Gastrocnemius medialis (tissue), 4 donors: ENCODE measurements at regions not wholly inside any gene's neighbourhood (a gene's known extent, or its start where the extent isn't known, plus 50 kb on each side); places are given as distances from the start of the nearest gene placed in this dataset.

ENCODE experiments used
- ATAC-seq, 2 donors: fragments of 150-250 bp; one replicate each; pipeline ENCODE4 v1.9.1; 2016
- DNase-seq, 2 donors: peaks; one replicate each; pipeline ENCODE4 v3.0.0-alpha.2; 2019
- H3K27ac ChIP-seq, 4 donors: fragments of 200-600 bp; sonication (generic); 1 replicate in 1 of 4; 2 replicates in 3 of 4; pipeline ENCODE4 v1.5.1; 2016 to 2018; ENCODE audit warnings: mild to moderate bottlenecking in 2 of 4, moderate library complexity in 1 of 4
- H3K27me3 ChIP-seq, 3 donors: fragments of 200-600 bp; sonication (generic) in 2 of 3; 1 replicate in 1 of 3; 2 replicates in 2 of 3; pipeline versions ENCODE4 v1.5.1 to v1.6.0; 2016 to 2019; ENCODE audit warnings: mild to moderate bottlenecking in 1 of 3, moderate library complexity in 1 of 3
- H3K36me3 ChIP-seq, 2 donors: fragments of 200-600 bp; sonication (generic) in 1 of 2; one replicate each; pipeline ENCODE4 v1.5.1; 2017 to 2018
- H3K4me1 ChIP-seq, 2 donors: fragments of 200-600 bp; sonication (generic) in 1 of 2; one replicate each; pipeline ENCODE4 v1.5.1; 2016 to 2017; ENCODE audit warnings: mild to moderate bottlenecking in 2 of 2
- H3K4me3 ChIP-seq, 4 donors: fragments of 200-600 bp; sonication (generic) in 3 of 4; 1 replicate in 1 of 4; 2 replicates in 3 of 4; pipeline ENCODE4 v1.5.1; 2016 to 2019; ENCODE audit warnings: mild to moderate bottlenecking in 2 of 4
- H3K9me3 ChIP-seq, 3 donors: fragments of 200-600 bp; sonication (generic) in 2 of 3; 1 replicate in 1 of 3; 2 replicates in 2 of 3; pipeline ENCODE4 v1.5.1; 2016 to 2019
- POLR2A ChIP-seq, 2 donors: fragments of 450-650 bp; IDR thresholded peaks; one replicate each; pipeline ENCODE4 v1.6.1; 2017; ENCODE audit warnings: antibody characterized with exemption in 2 of 2, mild to moderate bottlenecking in 2 of 2, moderate library complexity in 2 of 2
- in situ Hi-C, 4 donors: fragments of 200-750 bp; cut with MboI; loops; one replicate each; pipeline versions ENCODE4 v1.15.0 to v1.8.0; 2017; ENCODE audit warnings: low sequenced_read_pairs in 4 of 4
- intact Hi-C: fragments of 100-400 bp; cut with DNase I; formaldehyde crosslinking; loops from one replicate; pipeline ENCODE4 v1.15.1; 2023; ENCODE audit warnings: low total_unique reads
- TF ChIP-seq, protein P1 (sequence below), 5 experiments: fragments of 450-650 bp in 3 of 5; fragments of 200-600 bp in 2 of 5; sonication (generic) in 2 of 5; IDR thresholded peaks in 4 of 5; conservative IDR thresholded peaks in 1 of 5; 1 replicate in 4 of 5; 2 replicates in 1 of 5; pipeline ENCODE4 v1.5.1; 2016 to 2019; ENCODE audit warnings: antibody characterized with exemption in 5 of 5, mild to moderate bottlenecking in 3 of 5, moderate library complexity in 3 of 5

DNA sequence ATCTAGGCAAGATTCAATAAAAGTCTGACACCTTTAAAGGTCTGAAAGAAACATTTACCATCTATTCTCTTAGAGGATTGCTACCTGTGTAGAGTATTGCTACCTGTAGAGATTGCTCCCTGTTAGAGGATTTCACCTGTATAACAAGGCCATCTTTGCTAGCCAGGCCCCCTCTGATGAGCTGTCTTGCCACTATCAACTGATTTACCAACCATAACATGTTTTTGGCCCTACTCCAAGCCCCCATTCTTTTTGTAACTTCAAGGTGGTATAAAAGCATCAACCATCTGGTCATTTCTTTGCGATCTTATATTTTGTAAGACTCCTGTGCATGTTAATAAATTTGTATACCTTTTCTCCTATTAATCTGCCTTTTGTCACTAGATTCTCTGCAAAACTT lies 424.7 kb upstream of the CAMK1G start:
- no peak for TF ChIP-seq POLR2A (IDR thresholded peaks at IDR 0.05)
- TF ChIP-seq, protein P1, sequence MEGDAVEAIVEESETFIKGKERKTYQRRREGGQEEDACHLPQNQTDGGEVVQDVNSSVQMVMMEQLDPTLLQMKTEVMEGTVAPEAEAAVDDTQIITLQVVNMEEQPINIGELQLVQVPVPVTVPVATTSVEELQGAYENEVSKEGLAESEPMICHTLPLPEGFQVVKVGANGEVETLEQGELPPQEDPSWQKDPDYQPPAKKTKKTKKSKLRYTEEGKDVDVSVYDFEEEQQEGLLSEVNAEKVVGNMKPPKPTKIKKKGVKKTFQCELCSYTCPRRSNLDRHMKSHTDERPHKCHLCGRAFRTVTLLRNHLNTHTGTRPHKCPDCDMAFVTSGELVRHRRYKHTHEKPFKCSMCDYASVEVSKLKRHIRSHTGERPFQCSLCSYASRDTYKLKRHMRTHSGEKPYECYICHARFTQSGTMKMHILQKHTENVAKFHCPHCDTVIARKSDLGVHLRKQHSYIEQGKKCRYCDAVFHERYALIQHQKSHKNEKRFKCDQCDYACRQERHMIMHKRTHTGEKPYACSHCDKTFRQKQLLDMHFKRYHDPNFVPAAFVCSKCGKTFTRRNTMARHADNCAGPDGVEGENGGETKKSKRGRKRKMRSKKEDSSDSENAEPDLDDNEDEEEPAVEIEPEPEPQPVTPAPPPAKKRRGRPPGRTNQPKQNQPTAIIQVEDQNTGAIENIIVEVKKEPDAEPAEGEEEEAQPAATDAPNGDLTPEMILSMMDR (IDR thresholded peaks at IDR 0.05 in 4 of 5, conservative IDR thresholded peaks at IDR 0.05 in 1 of 5), result no peak
- in situ Hi-C loops (no loop called here), intact Hi-C loops (no loop called here)
- no peaks in the 10 kb centered on the region for H3K9me3 ChIP-seq
- no peaks in the 10 kb centered on the region for H3K4me1 ChIP-seq
- no peak for ATAC-seq
- no peak overlapping the region for H3K27ac ChIP-seq
- H3K4me3 ChIP-seq, result no peak overlapping the region
- H3K27me3 ChIP-seq, result no peaks in the 10 kb centered on the region
- DNase-seq, result no peak
- H3K36me3 ChIP-seq, result no peaks in the 10 kb centered on the region

DNA sequence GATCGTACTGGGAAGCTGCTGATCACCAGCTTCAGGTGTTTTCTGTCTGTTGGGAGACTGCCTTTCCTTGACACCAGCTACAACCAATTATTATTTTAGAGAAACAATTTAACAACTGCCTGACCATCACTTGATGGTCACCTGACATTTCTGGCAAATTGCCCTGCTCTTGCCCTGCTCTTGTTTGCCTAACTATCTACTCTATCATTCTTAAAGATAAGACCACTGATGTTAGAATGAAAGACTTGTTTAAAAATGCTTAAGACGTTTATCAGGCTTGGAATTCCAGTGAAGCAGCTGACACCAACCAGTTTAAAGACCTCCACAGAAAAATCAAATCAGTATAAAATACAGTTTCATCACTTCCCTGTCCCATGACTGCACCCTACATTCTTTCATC lies 423.3 kb upstream of the CAMK1G start:
- TF ChIP-seq POLR2A (IDR thresholded peaks at IDR 0.05), result no peak
- TF ChIP-seq, protein P1 (IDR thresholded peaks at IDR 0.05 in 4 of 5, conservative IDR thresholded peaks at IDR 0.05 in 1 of 5), result no peak
- Histone ChIP-seq H3K27ac (no peak overlapping the region), H3K36me3 (no peaks in the 10 kb centered on the region), H3K9me3 (no peaks in the 10 kb centered on the region), H3K4me1 (no peaks in the 10 kb centered on the region), H3K27me3 (no peaks in the 10 kb centered on the region), H3K4me3 (no peak overlapping the region)
- DNase-seq, result no peak
- in situ Hi-C loops, result no loop called here
- intact Hi-C loops, result no loop called here
- ATAC-seq, result no peak

DNA sequence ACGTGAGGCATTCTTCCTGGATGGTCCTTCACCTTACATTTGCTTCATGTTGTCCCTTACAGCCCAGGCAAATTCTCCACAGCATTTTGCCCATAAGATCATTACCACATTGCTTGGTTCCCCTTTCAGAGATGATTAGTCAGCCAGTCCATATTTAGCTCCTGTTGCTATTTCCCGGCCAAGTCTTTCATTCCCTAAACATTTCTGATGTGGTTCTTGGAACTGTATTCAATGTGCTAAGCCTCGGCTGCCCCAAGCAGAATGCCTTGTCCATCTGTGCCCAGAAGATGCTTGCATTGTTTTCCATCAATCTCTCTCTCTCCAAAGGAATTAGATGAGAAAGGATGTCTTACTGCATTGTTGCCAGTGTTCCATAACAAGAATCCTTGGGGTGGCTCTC lies 420.9 kb upstream of the CAMK1G start:
- Histone ChIP-seq H3K27ac (no peak overlapping the region), H3K36me3 (no peaks in the 10 kb centered on the region), H3K4me1 (no peaks in the 10 kb centered on the region), H3K27me3 (no peaks in the 10 kb centered on the region), H3K4me3 (no peak overlapping the region), H3K9me3 (no peaks in the 10 kb centered on the region)
- DNase-seq, result no peak
- no peak for ATAC-seq
- TF ChIP-seq, protein P1 (IDR thresholded peaks at IDR 0.05 in 4 of 5, conservative IDR thresholded peaks at IDR 0.05 in 1 of 5), result no peak
- TF ChIP-seq POLR2A (IDR thresholded peaks at IDR 0.05), result no peak
- intact Hi-C loops (no loop called here), in situ Hi-C loops (no loop called here)

DNA sequence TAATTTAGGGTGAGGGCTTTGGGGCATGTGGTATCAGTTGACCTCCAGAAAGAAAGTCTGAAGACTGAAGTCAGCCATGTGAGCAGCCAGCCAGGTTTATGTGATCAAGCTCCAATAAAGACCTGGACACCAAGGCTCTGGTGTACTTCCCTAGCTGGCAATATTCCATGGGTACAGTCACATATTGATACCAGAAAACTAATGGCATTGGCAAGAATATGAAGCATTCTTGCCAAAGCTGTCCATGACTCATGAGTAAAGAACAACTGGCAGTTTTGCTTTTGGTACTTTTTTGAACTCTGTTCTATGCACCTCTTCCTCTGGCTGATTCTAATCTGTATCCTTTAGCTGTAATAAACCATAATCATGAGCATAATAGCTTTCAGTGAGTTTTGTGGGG lies 415.3 kb upstream of the CAMK1G start:
- ATAC-seq (peak in 1 of 2 donors; percentile 23), DNase-seq (no peak)
- no peaks in the 10 kb centered on the region for H3K36me3 ChIP-seq
- no peaks in the 10 kb centered on the region for H3K27me3 ChIP-seq
- H3K4me1 ChIP-seq, result no peaks in the 10 kb centered on the region
- no peak overlapping the region for H3K27ac ChIP-seq
- TF ChIP-seq, protein P1 (IDR thresholded peaks at IDR 0.05 in 4 of 5, conservative IDR thresholded peaks at IDR 0.05 in 1 of 5), result no peak
- TF ChIP-seq POLR2A (IDR thresholded peaks at IDR 0.05), result no peak
- no peaks in the 10 kb centered on the region for H3K9me3 ChIP-seq
- in situ Hi-C loops, result no loop called here
- intact Hi-C loops, result no loop called here
- H3K4me3 ChIP-seq, result no peak overlapping the region

DNA sequence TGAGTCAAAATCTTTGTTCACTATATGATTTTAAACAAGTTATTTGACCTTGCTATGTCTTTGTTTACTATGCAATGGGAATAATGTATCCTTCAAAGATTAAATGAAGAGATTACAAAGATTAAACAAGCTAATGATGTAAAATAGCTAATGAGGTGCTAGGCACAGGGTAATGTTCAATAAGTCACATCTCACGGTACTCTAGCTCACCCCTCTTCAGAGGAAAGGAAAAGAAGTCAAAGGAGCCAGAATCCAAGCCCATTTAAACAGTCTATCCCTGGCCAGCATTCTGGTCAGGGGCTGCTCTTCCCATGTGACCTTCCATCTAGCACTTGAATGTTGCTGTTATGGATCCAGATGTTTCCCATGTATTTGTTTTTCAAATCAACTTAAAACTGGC lies 412.4 kb upstream of the CAMK1G start:
- DNase-seq (no peak), ATAC-seq (no peak)
- Histone ChIP-seq H3K4me3 (no peak overlapping the region), H3K9me3 (no peaks in the 10 kb centered on the region), H3K27me3 (no peaks in the 10 kb centered on the region), H3K36me3 (no peaks in the 10 kb centered on the region), H3K27ac (no peak overlapping the region), H3K4me1 (no peaks in the 10 kb centered on the region)
- intact Hi-C loops, result no loop called here
- TF ChIP-seq, protein P1 (IDR thresholded peaks at IDR 0.05 in 4 of 5, conservative IDR thresholded peaks at IDR 0.05 in 1 of 5), result no peak
- TF ChIP-seq POLR2A (IDR thresholded peaks at IDR 0.05), result no peak
- in situ Hi-C loops, result no loop called here
